Endothelial cell of umbilical vein (primary cell): ENCODE measurements at regions not wholly inside any gene's neighbourhood (a gene's known extent, or its start where the extent isn't known, plus 50 kb on each side); places are given as distances from the start of the nearest gene placed in this dataset.

Experiments
- BruUV-seq: library from RNA; stranded (reverse); fragments of 400-500 nt; replicated peaks from 2 replicates; lab custom pipeline; 2021; lab: Mats Ljungman, UMichigan
- CTCF ChIA-PET: fragments of 300-600, 350-600 bp; sonication (Branson Sonifier 250); formaldehyde crosslinking; loops from one replicate; lab custom pipeline; 2021; ENCODE audit warnings: antibody characterized with exemption, inconsistent platforms; lab: Charles Lee
- POLR2A ChIA-PET: fragments of 300-600, 350-600 bp; sonication (Branson Sonifier 250); formaldehyde crosslinking; loops from one replicate; lab custom pipeline; 2021; ENCODE audit warnings: antibody characterized with exemption, inconsistent platforms; lab: Charles Lee
- DNase-seq: peaks from one replicate; pipeline ENCODE4 v3.0.0-alpha.2; 2011; ENCODE audit warnings: low read depth, low spot score
- FAIRE-seq: peaks from 2 replicates; lab custom pipeline; 2011; peaks lifted over from hg19 to GRCh38; lab: Jason Lieb, UNC
- H2AFZ ChIP-seq: 2 replicates; pipeline ENCODE4 v1.6.0; 2012; ENCODE audit warnings: low read depth, low read length, control low read depth, inconsistent platforms
- H3K27ac ChIP-seq: 2 replicates; pipeline ENCODE4 v1.5.1; 2011; ENCODE audit warnings: low read depth, mild to moderate bottlenecking, control low read depth, low read length, moderate library complexity; ENCODE audit not compliant: insufficient read depth
- H3K27me3 ChIP-seq, 2 experiments: 2 replicates each; pipeline versions ENCODE4 v1.6.0 to v1.6.1; 2011; ENCODE audit warnings: low read length in 2 of 2, mixed read lengths in 1 of 2; ENCODE audit not compliant: control insufficient read depth in 2 of 2, insufficient read depth in 2 of 2
- H3K36me3 ChIP-seq, 2 experiments: 2 replicates in 1 of 2; 3 replicates in 1 of 2; pipeline ENCODE4 v1.5.1; 2011; ENCODE audit warnings: low read length in 2 of 2, mild to moderate bottlenecking in 1 of 2, moderate library complexity in 1 of 2; ENCODE audit not compliant: control insufficient read depth in 2 of 2, insufficient read depth in 2 of 2; ENCODE audit errors: extremely low read depth in 1 of 2
- H3K4me1 ChIP-seq: 3 replicates; pipeline ENCODE4 v1.5.1; 2011; ENCODE audit warnings: mild to moderate bottlenecking, low read length; ENCODE audit not compliant: control insufficient read depth, insufficient read depth; ENCODE audit errors: extremely low read depth
- H3K4me2 ChIP-seq: 2 replicates; pipeline ENCODE4 v1.6.1; 2011; ENCODE audit warnings: low read length, control low read depth, mixed read lengths; ENCODE audit not compliant: insufficient read depth
- H3K4me3 ChIP-seq, 3 experiments: fragments of 200-600 bp in 1 of 3; sonication (generic), shearing (Covaris generic) in 1 of 3; replicated peaks in 1 of 3; 2 replicates each; pipeline ENCODE4 v1.5.1; 2011 to 2016; ENCODE audit warnings: control low read depth in 3 of 3, low read length in 3 of 3, mild to moderate bottlenecking in 2 of 3, inconsistent platforms in 1 of 3, low read depth in 1 of 3, moderate library complexity in 1 of 3; ENCODE audit not compliant: insufficient read depth in 1 of 3
- H3K79me2 ChIP-seq: 2 replicates; pipeline ENCODE4 v1.6.0; 2012; ENCODE audit warnings: low read length, inconsistent platforms; ENCODE audit not compliant: control insufficient read depth, insufficient read depth
- H3K9ac ChIP-seq: replicated peaks from 2 replicates; pipeline ENCODE3; 2011; ENCODE audit warnings: low read length, control low read depth; ENCODE audit not compliant: insufficient read depth; ENCODE audit errors: extremely low read depth
- H3K9me1 ChIP-seq: replicated peaks from 3 replicates; pipeline ENCODE4 v1.6.0; 2011; ENCODE audit warnings: mild to moderate bottlenecking, low read length; ENCODE audit not compliant: control insufficient read depth, insufficient read depth; ENCODE audit errors: extremely low read depth
- H3K9me3 ChIP-seq: replicated peaks from 2 replicates; pipeline ENCODE4 v1.5.1; 2012; ENCODE audit warnings: low read length, inconsistent platforms; ENCODE audit not compliant: control insufficient read depth, insufficient read depth
- H4K20me1 ChIP-seq: replicated peaks from 2 replicates; pipeline ENCODE3; 2011; ENCODE audit warnings: mild to moderate bottlenecking, low read length; ENCODE audit not compliant: control insufficient read depth, insufficient read depth; ENCODE audit errors: extremely low read depth
- EZH2 ChIP-seq: IDR thresholded peaks from 2 replicates; pipeline ENCODE4 v1.6.1; 2012; ENCODE audit warnings: borderline replicate concordance, low read depth, mild to moderate bottlenecking, moderate library complexity, low read length, inconsistent platforms; ENCODE audit not compliant: severe bottlenecking
- FOS ChIP-seq: IDR thresholded peaks from 2 replicates; pipeline ENCODE4 v1.6.1; 2011; ENCODE audit warnings: mild to moderate bottlenecking, low read length, moderate library complexity, borderline replicate concordance; ENCODE audit not compliant: insufficient read depth
- GATA2 ChIP-seq: IDR thresholded peaks from 2 replicates; pipeline ENCODE4 v1.7.0; 2011; ENCODE audit warnings: low read depth, mild to moderate bottlenecking, moderate library complexity, mixed read lengths, low read length; ENCODE audit not compliant: insufficient read length, insufficient read depth
- JUN ChIP-seq: IDR thresholded peaks from 2 replicates; pipeline ENCODE4 v1.6.1; 2011; ENCODE audit warnings: borderline replicate concordance, low read depth; ENCODE audit not compliant: insufficient read length, insufficient read depth
- MYC ChIP-seq: IDR thresholded peaks from one replicate; pipeline ENCODE4 v1.6.1; 2011; ENCODE audit warnings: mild to moderate bottlenecking, low read depth, low read length
- POLR2A ChIP-seq: IDR thresholded peaks from 2 replicates; pipeline ENCODE4 v1.6.1; 2012; ENCODE audit warnings: low read depth, mild to moderate bottlenecking, control low read depth, low read length
- POLR2AphosphoS5 ChIP-seq: IDR thresholded peaks from 2 replicates; pipeline ENCODE4 v1.6.1; 2012; ENCODE audit warnings: low read depth, mild to moderate bottlenecking, control low read depth, low read length, moderate library complexity; ENCODE audit not compliant: insufficient read depth
- dilution Hi-C: fragments of 300-500 bp; cut with MboI; formaldehyde crosslinking; loops from one replicate; pipeline ENCODE4 v1.15.0; 2019; ENCODE audit warnings: low sequenced_read_pairs; ENCODE audit not compliant: extremely low pct_ligation_motif_present
- intact Hi-C: fragments of 100-400 bp; cut with micrococcal nuclease; formaldehyde crosslinking; loops from one replicate; pipeline ENCODE4 v1.10.0; 2022
- TF ChIP-seq, protein P1 (sequence below): IDR thresholded peaks from 2 replicates; pipeline ENCODE4 v1.6.1; 2011; ENCODE audit not compliant: insufficient read depth, insufficient read length

DNA sequence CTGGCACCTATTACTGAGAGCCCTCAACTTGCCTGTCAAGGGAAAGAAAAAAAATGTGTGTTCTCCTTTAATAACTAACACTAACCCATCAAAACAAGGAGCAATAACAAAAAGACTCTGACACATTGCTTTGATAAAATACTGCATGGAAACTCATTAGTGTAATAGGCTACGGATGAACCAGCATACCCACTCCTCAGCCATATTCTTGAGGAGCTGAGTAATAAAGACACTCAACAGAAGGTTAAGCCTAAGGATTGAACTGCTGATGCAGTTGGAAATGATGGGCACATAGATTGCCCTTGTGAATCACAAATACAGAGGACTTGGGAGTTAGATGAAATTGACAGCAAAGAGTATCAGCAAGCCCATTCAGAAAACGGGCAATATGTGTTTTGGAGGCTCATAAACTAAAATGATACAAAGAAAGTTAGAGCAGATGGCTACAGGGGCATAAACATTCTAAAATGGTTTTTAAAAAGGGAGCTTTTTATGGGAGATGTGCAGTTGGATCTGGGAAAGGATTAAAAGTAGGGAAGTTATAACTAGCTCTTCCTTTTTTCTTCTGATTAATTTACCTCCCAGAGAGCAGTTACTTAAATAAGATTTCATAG lies 447.6 kb upstream of the IL12A start:
- no peak overlapping the region for H3K9ac ChIP-seq
- H3K9me3 ChIP-seq: no peaks in the 10 kb centered on the region
- ChIA-PET POLR2A (interaction anchor here (0.7 kb wide), 1 partner anchor 726 kb away, joined by 6 read pairs; no protein-coding TSS in a partner anchor), CTCF (no interaction called here)
- no peaks in the 10 kb centered on the region for H3K36me3 ChIP-seq
- no peaks in the 10 kb centered on the region for H3K4me1 ChIP-seq
- no peak overlapping the region for H3K4me3 ChIP-seq
- H3K4me2 ChIP-seq: no peak overlapping the region
- no TSS peak for BruUV-seq
- no peaks in the 10 kb centered on the region for H3K9me1 ChIP-seq
- H2AFZ ChIP-seq: no peak overlapping the region
- intact Hi-C loops: no loop called here
- H3K27ac ChIP-seq: no peak overlapping the region
- H3K79me2 ChIP-seq: no peaks in the 10 kb centered on the region
- DNase-seq (no peak), FAIRE-seq (no peak)
- no peak for TF ChIP-seq FOS
- TF ChIP-seq EZH2: no peak
- TF ChIP-seq MYC: no peak
- TF ChIP-seq, protein P1, sequence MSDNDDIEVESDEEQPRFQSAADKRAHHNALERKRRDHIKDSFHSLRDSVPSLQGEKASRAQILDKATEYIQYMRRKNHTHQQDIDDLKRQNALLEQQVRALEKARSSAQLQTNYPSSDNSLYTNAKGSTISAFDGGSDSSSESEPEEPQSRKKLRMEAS: no peak
- TF ChIP-seq POLR2A: no peak
- no peak for TF ChIP-seq JUN
- no peak for TF ChIP-seq POLR2AphosphoS5
- no peak for TF ChIP-seq GATA2
- dilution Hi-C loops: no loop called here
- no peaks in the 10 kb centered on the region for H4K20me1 ChIP-seq
- H3K27me3 ChIP-seq: peaks cover 2 to 3% of the 10 kb centered on the region in 2 experiments
